Tibial nerve (tissue), 4 donors: ENCODE measurements at regions not wholly inside any gene's neighbourhood (a gene's known extent, or its start where the extent isn't known, plus 50 kb on each side); places are given as distances from the start of the nearest gene placed in this dataset.

ENCODE experiments used
- DNase-seq, 2 donors: peaks; one replicate each; pipeline ENCODE4 v3.0.0-alpha.2; 2019; ENCODE audit warnings: low spot score in 2 of 2
- H3K27ac ChIP-seq, 4 donors: fragments of 200-600 bp; sonication (generic) in 3 of 4; one replicate each; pipeline ENCODE4 v1.5.1; 2017 to 2019; ENCODE audit warnings: mild to moderate bottlenecking in 1 of 4
- H3K27me3 ChIP-seq, 2 donors: fragments of 200-600 bp; sonication (generic) in 1 of 2; one replicate each; pipeline versions ENCODE4 v1.5.1 to v1.6.0; 2017 to 2019
- H3K36me3 ChIP-seq, 3 donors: fragments of 200-600 bp; sonication (generic); one replicate each; pipeline ENCODE4 v1.5.1; 2018 to 2019
- H3K4me1 ChIP-seq, 4 donors: fragments of 200-600 bp; sonication (generic) in 3 of 4; one replicate each; pipeline ENCODE4 v1.5.1; 2017 to 2019
- H3K4me3 ChIP-seq, 4 donors: fragments of 200-600 bp; sonication (generic) in 3 of 4; one replicate each; pipeline ENCODE4 v1.5.1; 2017 to 2019; ENCODE audit warnings: mild to moderate bottlenecking in 1 of 4, moderate library complexity in 1 of 4
- H3K9me3 ChIP-seq, 4 donors: fragments of 200-600 bp; sonication (generic) in 3 of 4; one replicate each; pipeline ENCODE4 v1.5.1; 2017 to 2019
- CTCF ChIP-seq, 5 experiments: fragments of 200-600 bp in 3 of 5; fragments of 450-650 bp in 2 of 5; sonication (generic) in 3 of 5; IDR thresholded peaks; one replicate each; pipeline ENCODE4 v1.5.1; 2016 to 2019; ENCODE audit warnings: antibody characterized with exemption in 5 of 5, mild to moderate bottlenecking in 3 of 5, moderate library complexity in 2 of 5
- EP300 ChIP-seq, 2 donors: sonication (generic); formaldehyde crosslinking; IDR thresholded peaks; one replicate each; pipeline ENCODE4 v1.6.1; 2017; ENCODE audit warnings: antibody characterized with exemption in 2 of 2, mild to moderate bottlenecking in 1 of 2
- POLR2A ChIP-seq, 2 donors: fragments of 450-650 bp; IDR thresholded peaks; one replicate each; pipeline ENCODE4 v1.6.1; 2017; ENCODE audit warnings: antibody characterized with exemption in 2 of 2, mild to moderate bottlenecking in 2 of 2, moderate library complexity in 2 of 2
- WGBS, 2 donors: methylation state at CpG; one replicate each; pipeline ENCODE4 v1.1.5; 2018; 5-methylcytosine and 5-hydroxymethylcytosine counted together

GRCh38 chr2:225295102-225295501, 104.4 kb upstream of the NYAP2 start:
- H3K27me3 ChIP-seq = no peaks in the 10 kb centered on the region
- H3K4me1 ChIP-seq = no peaks in the 10 kb centered on the region

GRCh38 chr2:225293638-225294037, 105.9 kb upstream of the NYAP2 start:
- 68 to 77% methylated on average over 7 of the region's 7 CpGs for WGBS, 2 donors

More at GRCh38 chr2:225295102-225295501, 104.4 kb upstream of the NYAP2 start:
- Histone ChIP-seq H3K27ac (no peak overlapping the region), H3K4me3 (no peak overlapping the region), H3K9me3 (no peaks in the 10 kb centered on the region), H3K36me3 (no peaks in the 10 kb centered on the region)
- TF ChIP-seq EP300 (IDR thresholded peaks at IDR 0.05) (no peak), POLR2A (IDR thresholded peaks at IDR 0.05) (no peak), CTCF (IDR thresholded peaks at IDR 0.05) (no peak)
- no peak for DNase-seq
- WGBS, 2 donors = 68 to 93% methylated on average over 3 of the region's 3 CpGs

GRCh38 chr2:225290757-225291400, 108.6 kb upstream of the NYAP2 start:
- Histone ChIP-seq H3K36me3 (no peaks in the 10 kb centered on the region), H3K4me1 (no peaks in the 10 kb centered on the region), H3K9me3 (peaks cover 0 to 6% (median 0%) of the 10 kb centered on the region in 4 donors), H3K27me3 (no peaks in the 10 kb centered on the region), H3K4me3 (no peak overlapping the region), H3K27ac (no peak overlapping the region)
- DNase-seq = no peak
- TF ChIP-seq CTCF (IDR thresholded peaks at IDR 0.05) (no peak), EP300 (IDR thresholded peaks at IDR 0.05) (no peak), POLR2A (IDR thresholded peaks at IDR 0.05) (no peak)
- WGBS, 2 donors = 73 to 77% methylated on average over 8 of the region's 8 CpGs

More at GRCh38 chr2:225293638-225294037, 105.9 kb upstream of the NYAP2 start:
- no peak for TF ChIP-seq POLR2A (IDR thresholded peaks at IDR 0.05)
- TF ChIP-seq CTCF (IDR thresholded peaks at IDR 0.05) = no peak
- no peak for TF ChIP-seq EP300 (IDR thresholded peaks at IDR 0.05)
- Histone ChIP-seq H3K36me3 (no peaks in the 10 kb centered on the region), H3K9me3 (no peaks in the 10 kb centered on the region), H3K4me3 (no peak overlapping the region), H3K27me3 (no peaks in the 10 kb centered on the region), H3K27ac (no peak overlapping the region), H3K4me1 (no peaks in the 10 kb centered on the region)
- DNase-seq = no peak

- Histone ChIP-seq H3K27ac (no peak overlapping the region), H3K27me3 (no peaks in the 10 kb centered on the region), H3K36me3 (no peaks in the 10 kb centered on the region), H3K9me3 (peaks cover 0 to 6% (median 0%) of the 10 kb centered on the region in 4 donors), H3K4me1 (no peaks in the 10 kb centered on the region), H3K4me3 (no peak overlapping the region)
- DNase-seq = no peak
- TF ChIP-seq EP300 (IDR thresholded peaks at IDR 0.05) = no peak
- TF ChIP-seq CTCF (IDR thresholded peaks at IDR 0.05) = no peak
- TF ChIP-seq POLR2A (IDR thresholded peaks at IDR 0.05) = no peak
- 90% methylated on average over 2 of the region's 2 CpGs for WGBS, 2 donors
Measured at GRCh38 chr2:225289659-225290058, 109.9 kb upstream of the NYAP2 start.

- H3K4me3 ChIP-seq = no peak overlapping the region
- 82 to 89% methylated on average over 3 of the region's 3 CpGs for WGBS, 2 donors
- TF ChIP-seq EP300 (IDR thresholded peaks at IDR 0.05) (no peak), CTCF (IDR thresholded peaks at IDR 0.05) (no peak), POLR2A (IDR thresholded peaks at IDR 0.05) (no peak)
- no peak for DNase-seq
- no peaks in the 10 kb centered on the region for H3K36me3 ChIP-seq
- no peak overlapping the region for H3K27ac ChIP-seq
- H3K4me1 ChIP-seq = no peaks in the 10 kb centered on the region
- peaks cover 0 to 6% (median 0%) of the 10 kb centered on the region in 4 donors for H3K9me3 ChIP-seq
- H3K27me3 ChIP-seq = no peaks in the 10 kb centered on the region
Measured at GRCh38 chr2:225288986-225289385, 110.5 kb upstream of the NYAP2 start.
